ENCODE measurements at regions not wholly inside any gene's neighbourhood (a gene's known extent, or its start where the extent isn't known, plus 50 kb on each side); places are given as distances from the start of the nearest gene placed in this dataset.
"Not testable (repeated sequence)": the region's sequence is repeated elsewhere in the genome, so short reads cannot be mapped to it uniquely, and the experiment has no call there.

GRCh38 chr1:80579055-80579454 is 1221.7 kb upstream of the ADGRL2 start:
- FAIRE-seq = no peak

- no peak for FAIRE-seq
Observed at GRCh38 chr1:80566867-80567266, 1233.9 kb upstream of the ADGRL2 start.

- FAIRE-seq = no peak
Observed at GRCh38 chr1:80566123-80566522, 1234.6 kb upstream of the ADGRL2 start.

- FAIRE-seq = no peak
Observed at GRCh38 chr1:80565406-80565805, 1235.3 kb upstream of the ADGRL2 start.

- no peak for FAIRE-seq
Observed at GRCh38 chr1:80542231-80542630, 1258.5 kb upstream of the ADGRL2 start.

GRCh38 chr1:80540596-80540995 is 1260.1 kb upstream of the ADGRL2 start:
- no peak for FAIRE-seq

GRCh38 chr1:80540149-80540548 is 1260.6 kb upstream of the ADGRL2 start:
- no peak for FAIRE-seq

- not testable (repeated sequence) for FAIRE-seq
Observed at GRCh38 chr1:80539298-80539697, 1261.4 kb upstream of the ADGRL2 start.

GRCh38 chr1:80536461-80536860 is 1264.3 kb upstream of the ADGRL2 start:
- no peak for FAIRE-seq

- no peak for FAIRE-seq
Observed at GRCh38 chr1:80535466-80535865, 1265.3 kb upstream of the ADGRL2 start.

GRCh38 chr1:80534606-80535360 is 1266.0 kb upstream of the ADGRL2 start:
- FAIRE-seq = peak; percentile 93

GRCh38 chr1:80533775-80534334 is 1266.9 kb upstream of the ADGRL2 start:
- FAIRE-seq = peak; percentile 86

- FAIRE-seq = no peak
Observed at GRCh38 chr1:80533093-80533492, 1267.6 kb upstream of the ADGRL2 start.

- FAIRE-seq = no peak
Observed at GRCh38 chr1:80531182-80531581, 1269.6 kb upstream of the ADGRL2 start.

- FAIRE-seq = no peak
Observed at GRCh38 chr1:80529546-80529945, 1271.2 kb upstream of the ADGRL2 start.

- no peak for FAIRE-seq
Observed at GRCh38 chr1:80523861-80524260, 1276.9 kb upstream of the ADGRL2 start.

GRCh38 chr1:80523071-80523470 is 1277.7 kb upstream of the ADGRL2 start:
- not testable (repeated sequence) for FAIRE-seq

- no peak for FAIRE-seq
Observed at GRCh38 chr1:80520949-80521348, 1279.8 kb upstream of the ADGRL2 start.

GRCh38 chr1:80517062-80517461 is 1283.7 kb upstream of the ADGRL2 start:
- no peak for FAIRE-seq

GRCh38 chr1:80509965-80510522 is 1290.7 kb upstream of the ADGRL2 start:
- FAIRE-seq = no peak

- FAIRE-seq = no peak
Observed at GRCh38 chr1:80506216-80506615, 1294.5 kb upstream of the ADGRL2 start.

- no peak for FAIRE-seq
Observed at GRCh38 chr1:80498673-80499072, 1302.1 kb upstream of the ADGRL2 start.

- FAIRE-seq = no peak
Observed at GRCh38 chr1:80495806-80496205, 1304.9 kb upstream of the ADGRL2 start.

- FAIRE-seq = no peak
Observed at GRCh38 chr1:80472145-80472544, 1328.6 kb upstream of the ADGRL2 start.

Data from endometrium (tissue), 2 donors.